Adrenal gland (tissue), 5 donors: ENCODE measurements at regions not wholly inside any gene's neighbourhood (a gene's known extent, or its start where the extent isn't known, plus 50 kb on each side); places are given as distances from the start of the nearest gene placed in this dataset.

ENCODE experiments used
- POLR2A ChIP-seq, 2 donors: fragments of 450-650 bp; IDR thresholded peaks; one replicate each; pipeline ENCODE4 v1.6.1; 2017; ENCODE audit warnings: antibody characterized with exemption in 2 of 2, mild to moderate bottlenecking in 2 of 2, moderate library complexity in 1 of 2
- TF ChIP-seq, protein P1 (sequence below), 6 experiments: fragments of 450-650 bp in 4 of 6; fragments of 200-600 bp in 2 of 6; sonication (generic) in 1 of 6; IDR thresholded peaks; 1 replicate in 5 of 6; 2 replicates in 1 of 6; pipeline versions ENCODE4 v1.5.1 to v1.8.0; 2016 to 2021; ENCODE audit warnings: antibody characterized with exemption in 6 of 6, mild to moderate bottlenecking in 2 of 6, moderate library complexity in 1 of 6
- donor health status: DM: no; HTN: no; CAD: no.

DNA sequence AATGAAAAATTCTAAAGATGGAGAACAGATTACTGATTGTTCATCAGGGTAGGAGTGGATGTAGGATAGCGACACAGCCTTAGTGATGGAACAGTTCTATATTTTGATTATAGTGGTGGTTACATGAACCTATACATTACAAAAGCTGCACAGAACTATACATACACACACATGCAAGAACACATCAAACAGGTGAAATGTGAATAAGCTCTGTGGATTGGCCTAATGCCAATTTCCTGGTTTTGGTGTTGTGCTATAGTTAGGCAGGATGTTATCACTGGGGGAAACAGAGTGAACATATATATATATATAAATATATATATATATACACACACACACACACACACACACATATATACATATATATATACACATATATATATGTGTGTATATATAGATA lies 76.4 kb upstream of the PIK3CG start:
- TF ChIP-seq, protein P1, sequence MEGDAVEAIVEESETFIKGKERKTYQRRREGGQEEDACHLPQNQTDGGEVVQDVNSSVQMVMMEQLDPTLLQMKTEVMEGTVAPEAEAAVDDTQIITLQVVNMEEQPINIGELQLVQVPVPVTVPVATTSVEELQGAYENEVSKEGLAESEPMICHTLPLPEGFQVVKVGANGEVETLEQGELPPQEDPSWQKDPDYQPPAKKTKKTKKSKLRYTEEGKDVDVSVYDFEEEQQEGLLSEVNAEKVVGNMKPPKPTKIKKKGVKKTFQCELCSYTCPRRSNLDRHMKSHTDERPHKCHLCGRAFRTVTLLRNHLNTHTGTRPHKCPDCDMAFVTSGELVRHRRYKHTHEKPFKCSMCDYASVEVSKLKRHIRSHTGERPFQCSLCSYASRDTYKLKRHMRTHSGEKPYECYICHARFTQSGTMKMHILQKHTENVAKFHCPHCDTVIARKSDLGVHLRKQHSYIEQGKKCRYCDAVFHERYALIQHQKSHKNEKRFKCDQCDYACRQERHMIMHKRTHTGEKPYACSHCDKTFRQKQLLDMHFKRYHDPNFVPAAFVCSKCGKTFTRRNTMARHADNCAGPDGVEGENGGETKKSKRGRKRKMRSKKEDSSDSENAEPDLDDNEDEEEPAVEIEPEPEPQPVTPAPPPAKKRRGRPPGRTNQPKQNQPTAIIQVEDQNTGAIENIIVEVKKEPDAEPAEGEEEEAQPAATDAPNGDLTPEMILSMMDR (IDR thresholded peaks at IDR 0.05) = no peak
- no peak for TF ChIP-seq POLR2A (IDR thresholded peaks at IDR 0.05)
